HepG2 (cell line): ENCODE measurements at regions not wholly inside any gene's neighbourhood (a gene's known extent, or its start where the extent isn't known, plus 50 kb on each side); places are given as distances from the start of the nearest gene placed in this dataset.

Experiments
- IKZF1 ChIP-seq: fragments of 450-650 bp; IDR thresholded peaks from 2 replicates; pipeline ENCODE4 v1.7.1; 2016
- JARID2 ChIP-seq: sonication (generic); formaldehyde crosslinking; IDR thresholded peaks from 2 replicates; pipeline ENCODE4 v1.8.1; 2023; ENCODE audit warnings: missing genetic modification reagents, inconsistent platforms; ENCODE audit not compliant: insufficient replicate concordance
- NFYC ChIP-seq: IDR thresholded peaks from 2 replicates; pipeline ENCODE4 v1.6.1; 2016; ENCODE audit warnings: missing genetic modification reagents, missing compliant biosample characterization
- PAF1 ChIP-seq: IDR thresholded peaks from 2 replicates; pipeline ENCODE4 v1.6.1; 2016; ENCODE audit warnings: missing genetic modification reagents, missing compliant biosample characterization
- ZFP41 ChIP-seq: sonication (generic); formaldehyde crosslinking; IDR thresholded peaks from 2 replicates; pipeline ENCODE4 v1.4.0; 2020; ENCODE audit warnings: mild to moderate bottlenecking, missing genetic modification reagents, borderline replicate concordance
- ZNF382 ChIP-seq: sonication (generic); formaldehyde crosslinking; IDR thresholded peaks from 2 replicates; pipeline ENCODE4 v1.5.0; 2020; ENCODE audit warnings: missing genetic modification reagents, mild to moderate bottlenecking, borderline replicate concordance
- ZNF773 ChIP-seq: sonication (generic); formaldehyde crosslinking; IDR thresholded peaks from 2 replicates; pipeline ENCODE4 v1.4.0; 2020; ENCODE audit warnings: missing genetic modification reagents, borderline replicate concordance
- TF ChIP-seq, protein P1 (sequence below): sonication (generic); formaldehyde crosslinking; IDR thresholded peaks from 2 replicates; pipeline ENCODE4 v1.5.1; 2020; ENCODE audit warnings: mild to moderate bottlenecking, missing genetic modification reagents, moderate library complexity
- TF ChIP-seq, protein P2 (sequence below): sonication (generic); formaldehyde crosslinking; IDR thresholded peaks from 2 replicates; pipeline ENCODE4 v1.5.0; 2020; ENCODE audit warnings: missing genetic modification reagents

DNA sequence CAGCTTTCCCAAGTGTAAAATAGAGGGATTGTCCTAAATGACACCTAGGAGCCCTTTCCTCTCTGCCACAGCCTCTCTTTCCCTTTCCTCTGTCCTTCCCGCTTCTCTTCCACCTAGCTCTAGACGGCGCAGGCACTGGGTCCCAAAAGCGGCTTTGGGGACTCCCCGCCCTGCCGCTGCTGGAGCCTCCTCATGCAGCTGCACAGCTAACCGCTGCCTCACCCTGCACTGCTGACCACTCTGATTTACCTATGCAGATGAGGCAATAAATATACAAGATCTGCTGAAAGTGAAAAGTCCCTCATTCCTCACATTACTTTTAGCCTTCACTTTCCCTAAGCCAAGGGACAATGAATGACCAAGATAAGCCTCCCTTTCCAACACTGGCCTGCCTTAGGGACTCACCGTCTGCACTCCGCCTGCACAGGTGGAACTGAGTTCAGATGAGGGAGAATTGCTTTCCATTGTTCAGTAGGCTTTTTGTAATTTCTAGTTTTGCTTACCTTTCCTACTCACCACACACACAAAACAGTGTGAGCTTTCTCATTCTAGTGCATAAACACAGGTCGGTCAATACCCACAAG, 197.5 kb upstream of the BCL6 start (continued):
- TF ChIP-seq, protein P1, sequence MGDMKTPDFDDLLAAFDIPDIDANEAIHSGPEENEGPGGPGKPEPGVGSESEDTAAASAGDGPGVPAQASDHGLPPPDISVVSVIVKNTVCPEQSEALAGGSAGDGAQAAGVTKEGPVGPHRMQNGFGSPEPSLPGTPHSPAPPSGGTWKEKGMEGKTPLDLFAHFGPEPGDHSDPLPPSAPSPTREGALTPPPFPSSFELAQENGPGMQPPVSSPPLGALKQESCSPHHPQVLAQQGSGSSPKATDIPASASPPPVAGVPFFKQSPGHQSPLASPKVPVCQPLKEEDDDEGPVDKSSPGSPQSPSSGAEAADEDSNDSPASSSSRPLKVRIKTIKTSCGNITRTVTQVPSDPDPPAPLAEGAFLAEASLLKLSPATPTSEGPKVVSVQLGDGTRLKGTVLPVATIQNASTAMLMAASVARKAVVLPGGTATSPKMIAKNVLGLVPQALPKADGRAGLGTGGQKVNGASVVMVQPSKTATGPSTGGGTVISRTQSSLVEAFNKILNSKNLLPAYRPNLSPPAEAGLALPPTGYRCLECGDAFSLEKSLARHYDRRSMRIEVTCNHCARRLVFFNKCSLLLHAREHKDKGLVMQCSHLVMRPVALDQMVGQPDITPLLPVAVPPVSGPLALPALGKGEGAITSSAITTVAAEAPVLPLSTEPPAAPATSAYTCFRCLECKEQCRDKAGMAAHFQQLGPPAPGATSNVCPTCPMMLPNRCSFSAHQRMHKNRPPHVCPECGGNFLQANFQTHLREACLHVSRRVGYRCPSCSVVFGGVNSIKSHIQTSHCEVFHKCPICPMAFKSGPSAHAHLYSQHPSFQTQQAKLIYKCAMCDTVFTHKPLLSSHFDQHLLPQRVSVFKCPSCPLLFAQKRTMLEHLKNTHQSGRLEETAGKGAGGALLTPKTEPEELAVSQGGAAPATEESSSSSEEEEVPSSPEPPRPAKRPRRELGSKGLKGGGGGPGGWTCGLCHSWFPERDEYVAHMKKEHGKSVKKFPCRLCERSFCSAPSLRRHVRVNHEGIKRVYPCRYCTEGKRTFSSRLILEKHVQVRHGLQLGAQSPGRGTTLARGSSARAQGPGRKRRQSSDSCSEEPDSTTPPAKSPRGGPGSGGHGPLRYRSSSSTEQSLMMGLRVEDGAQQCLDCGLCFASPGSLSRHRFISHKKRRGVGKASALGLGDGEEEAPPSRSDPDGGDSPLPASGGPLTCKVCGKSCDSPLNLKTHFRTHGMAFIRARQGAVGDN, result 0 out of 2 replicates have a peak, but pooled peaks have one; percentile 20
- TF ChIP-seq ZFP41 (CRISPR knock-in tag), result no peak
- no peak for TF ChIP-seq NFYC (CRISPR knock-in tag)
- no peak for TF ChIP-seq ZNF382 (CRISPR knock-in tag)
- TF ChIP-seq, protein P2, sequence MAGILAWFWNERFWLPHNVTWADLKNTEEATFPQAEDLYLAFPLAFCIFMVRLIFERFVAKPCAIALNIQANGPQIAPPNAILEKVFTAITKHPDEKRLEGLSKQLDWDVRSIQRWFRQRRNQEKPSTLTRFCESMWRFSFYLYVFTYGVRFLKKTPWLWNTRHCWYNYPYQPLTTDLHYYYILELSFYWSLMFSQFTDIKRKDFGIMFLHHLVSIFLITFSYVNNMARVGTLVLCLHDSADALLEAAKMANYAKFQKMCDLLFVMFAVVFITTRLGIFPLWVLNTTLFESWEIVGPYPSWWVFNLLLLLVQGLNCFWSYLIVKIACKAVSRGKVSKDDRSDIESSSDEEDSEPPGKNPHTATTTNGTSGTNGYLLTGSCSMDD (CRISPR knock-in tag), result 0 out of 2 replicates have a peak, but pooled peaks have one; percentile 26
- no peak for TF ChIP-seq IKZF1
- no peak for TF ChIP-seq PAF1 (CRISPR knock-in tag)
- TF ChIP-seq ZNF773, result no peak
- no peak for TF ChIP-seq JARID2
